Adrenal gland (tissue), 5 donors: ENCODE measurements at regions not wholly inside any gene's neighbourhood (a gene's known extent, or its start where the extent isn't known, plus 50 kb on each side); places are given as distances from the start of the nearest gene placed in this dataset.

Source experiments
- CTCF ChIP-seq, 6 experiments: fragments of 450-650 bp in 4 of 6; fragments of 200-600 bp in 2 of 6; sonication (generic) in 1 of 6; IDR thresholded peaks; 1 replicate in 5 of 6; 2 replicates in 1 of 6; pipeline versions ENCODE4 v1.5.1 to v1.8.0; 2016 to 2021; ENCODE audit warnings: antibody characterized with exemption in 6 of 6, mild to moderate bottlenecking in 2 of 6, moderate library complexity in 1 of 6
- POLR2A ChIP-seq, 2 donors: fragments of 450-650 bp; IDR thresholded peaks; one replicate each; pipeline ENCODE4 v1.6.1; 2017; ENCODE audit warnings: antibody characterized with exemption in 2 of 2, mild to moderate bottlenecking in 2 of 2, moderate library complexity in 1 of 2
- donor health status: DM: no; HTN: no; CAD: no.

DNA sequence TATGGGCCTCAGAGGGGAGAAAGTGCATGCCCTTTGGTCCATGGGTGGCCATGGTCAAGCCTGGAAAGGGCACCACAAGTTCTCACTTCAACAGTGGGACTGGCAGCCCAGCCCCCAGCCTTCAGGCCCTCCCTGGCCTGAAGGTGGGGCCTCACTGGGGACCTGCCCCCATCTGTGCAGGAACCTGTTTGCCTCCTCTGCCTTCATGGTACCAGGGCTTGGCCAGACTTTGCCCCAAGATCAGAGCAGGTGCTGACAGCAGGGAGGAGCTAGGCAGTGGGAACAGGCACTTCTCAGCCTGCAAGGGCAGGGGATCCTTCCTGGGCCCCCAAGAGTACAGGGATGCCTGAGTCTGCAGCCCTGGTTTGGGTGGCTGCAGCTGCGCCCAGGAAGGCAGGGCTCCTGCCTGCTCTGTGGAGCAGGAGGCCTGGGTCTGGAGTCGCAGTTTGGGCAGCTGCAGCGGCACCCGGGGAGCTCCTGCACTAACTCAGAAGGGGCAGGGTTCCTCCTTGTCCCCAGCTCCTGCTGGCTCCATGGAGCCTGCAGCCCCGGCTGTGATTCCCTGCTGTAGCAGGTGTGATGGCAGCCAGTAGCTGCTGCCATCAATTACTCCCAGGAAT is 460.1 kb upstream of the NCAM2 start:
- no peak for TF ChIP-seq CTCF (IDR thresholded peaks at IDR 0.05)
- TF ChIP-seq POLR2A (IDR thresholded peaks at IDR 0.05) = no peak
